ENCODE measurements at regions not wholly inside any gene's neighbourhood (a gene's known extent, or its start where the extent isn't known, plus 50 kb on each side); places are given as distances from the start of the nearest gene placed in this dataset.
"Not testable (repeated sequence)": the region's sequence is repeated elsewhere in the genome, so short reads cannot be mapped to it uniquely, and the experiment has no call there.

GRCh38 chr7:39833180-39833799 lies 116.8 kb upstream of the CDK13 start:
- H3K27me3 Mint-ChIP-seq: peaks cover 32 to 39% (median 34%) of the 10 kb centered on the region in 3 donors
- not testable (repeated sequence) for H3K27ac Mint-ChIP-seq, H3K4me1 Mint-ChIP-seq, H3K36me3 Mint-ChIP-seq, H3K9me3 Mint-ChIP-seq
- DNase-seq (peak; percentile 6), ATAC-seq (ENCODE audit: low read depth in 2 of 2) (peak; percentile 81 to 87)
- H3K4me3 Mint-ChIP-seq: peak overlapping the region in 6 of 8 donors; percentile 30 to 74 (median 60)

GRCh38 chr7:39833865-39834634 lies 116.0 kb upstream of the CDK13 start:
- not testable (repeated sequence) for DNase-seq; H3K9me3 Mint-ChIP-seq; ATAC-seq (ENCODE audit: low read depth in 2 of 2); H3K4me1 Mint-ChIP-seq; H3K36me3 Mint-ChIP-seq
- H3K4me3 Mint-ChIP-seq: peak overlapping the region; percentile 47 to 74 (median 58)
- H3K27ac Mint-ChIP-seq: peak overlapping the region in 1 of 6 donors; percentile 27
- H3K27me3 Mint-ChIP-seq: peaks cover 25 to 34% (median 32%) of the 10 kb centered on the region in 3 donors

GRCh38 chr7:39838326-39838725 lies 111.7 kb upstream of the CDK13 start:
- Mint-ChIP-seq H3K27me3 (peaks cover 31 to 48% (median 45%) of the 10 kb centered on the region in 3 donors), H3K9me3 (no peaks in the 10 kb centered on the region), H3K4me3 (no peak overlapping the region), H3K27ac (no peak overlapping the region), H3K4me1 (peaks cover 0 to 4% (median 0%) of the 10 kb centered on the region in 3 donors), H3K36me3 (no peaks in the 10 kb centered on the region)
- DNase-seq (no peak), ATAC-seq (ENCODE audit: low read depth in 2 of 2) (no peak)

GRCh38 chr7:39845006-39845405 lies 105.0 kb upstream of the CDK13 start:
- H3K27ac Mint-ChIP-seq: no peak overlapping the region
- no peaks in the 10 kb centered on the region for H3K9me3 Mint-ChIP-seq
- no peak for ATAC-seq (ENCODE audit: low read depth in 2 of 2)
- H3K4me3 Mint-ChIP-seq: no peak overlapping the region
- H3K36me3 Mint-ChIP-seq: no peaks in the 10 kb centered on the region
- H3K27me3 Mint-ChIP-seq: peaks cover 0 to 21% (median 9%) of the 10 kb centered on the region in 3 donors
- DNase-seq: no peak
- no peaks in the 10 kb centered on the region for H3K4me1 Mint-ChIP-seq

- Mint-ChIP-seq H3K4me3 (no peak overlapping the region), H3K9me3 (no peaks in the 10 kb centered on the region), H3K4me1 (no peaks in the 10 kb centered on the region), H3K27ac (no peak overlapping the region), H3K36me3 (no peaks in the 10 kb centered on the region), H3K27me3 (peaks cover 4 to 12% (median 7%) of the 10 kb centered on the region in 3 donors)
- DNase-seq: no peak
- no peak for ATAC-seq (ENCODE audit: low read depth in 2 of 2)
These were observed 102.8 kb upstream of the CDK13 start for GRCh38 chr7:39847227-39847626.

- H3K4me3 Mint-ChIP-seq: no peak overlapping the region
- H3K36me3 Mint-ChIP-seq: no peaks in the 10 kb centered on the region
- DNase-seq (no peak), ATAC-seq (ENCODE audit: low read depth in 2 of 2) (no peak)
- H3K27me3 Mint-ChIP-seq: peaks cover 11 to 22% (median 21%) of the 10 kb centered on the region in 3 donors
- no peak overlapping the region for H3K27ac Mint-ChIP-seq
- peaks cover 0 to 2% (median 0%) of the 10 kb centered on the region in 7 donors for H3K9me3 Mint-ChIP-seq
- H3K4me1 Mint-ChIP-seq: peaks cover 4 to 8% (median 6%) of the 10 kb centered on the region in 3 donors
These were observed 98.5 kb upstream of the CDK13 start for GRCh38 chr7:39851466-39852045.

GRCh38 chr7:39854616-39855324 lies 95.3 kb upstream of the CDK13 start:
- peak overlapping the region; percentile 22 to 94 (median 67) for H3K4me3 Mint-ChIP-seq
- peak overlapping the region in 1 of 6 donors; percentile 72 for H3K27ac Mint-ChIP-seq
- ATAC-seq (ENCODE audit: low read depth in 2 of 2): peak; percentile 100
- not testable (repeated sequence) for H3K36me3 Mint-ChIP-seq, H3K9me3 Mint-ChIP-seq, H3K4me1 Mint-ChIP-seq, DNase-seq
- peaks cover 20 to 22% (median 21%) of the 10 kb centered on the region in 3 donors for H3K27me3 Mint-ChIP-seq

- H3K27me3 Mint-ChIP-seq: peaks cover 20 to 22% (median 21%) of the 10 kb centered on the region in 3 donors
- H3K36me3 Mint-ChIP-seq: no peaks in the 10 kb centered on the region
- H3K4me3 Mint-ChIP-seq: peak overlapping the region; percentile 22 to 94 (median 67)
- peaks cover 0 to 2% (median 0%) of the 10 kb centered on the region in 7 donors for H3K9me3 Mint-ChIP-seq
- H3K27ac Mint-ChIP-seq: peak overlapping the region in 1 of 6 donors; percentile 72
- ATAC-seq (ENCODE audit: low read depth in 2 of 2): no peak
- H3K4me1 Mint-ChIP-seq: peaks cover 4 to 8% (median 6%) of the 10 kb centered on the region in 3 donors
- no peak for DNase-seq
These were observed 94.8 kb upstream of the CDK13 start for GRCh38 chr7:39855325-39855674.

- H3K36me3 Mint-ChIP-seq; H3K27ac Mint-ChIP-seq; ATAC-seq (ENCODE audit: low read depth in 2 of 2); DNase-seq; H3K4me3 Mint-ChIP-seq; H3K4me1 Mint-ChIP-seq; H3K9me3 Mint-ChIP-seq: not testable (repeated sequence)
- peaks cover 0 to 13% (median 5%) of the 10 kb centered on the region in 3 donors for H3K27me3 Mint-ChIP-seq
These were observed 86.3 kb upstream of the CDK13 start for GRCh38 chr7:39863675-39864322.

- ATAC-seq (ENCODE audit: low read depth in 2 of 2); H3K9me3 Mint-ChIP-seq; H3K4me3 Mint-ChIP-seq; DNase-seq; H3K4me1 Mint-ChIP-seq; H3K27me3 Mint-ChIP-seq; H3K27ac Mint-ChIP-seq; H3K36me3 Mint-ChIP-seq: not testable (repeated sequence)
These were observed 80.1 kb upstream of the CDK13 start for GRCh38 chr7:39869888-39870522.

- DNase-seq; H3K4me3 Mint-ChIP-seq; H3K9me3 Mint-ChIP-seq; ATAC-seq (ENCODE audit: low read depth in 2 of 2); H3K27ac Mint-ChIP-seq; H3K4me1 Mint-ChIP-seq; H3K36me3 Mint-ChIP-seq; H3K27me3 Mint-ChIP-seq: not testable (repeated sequence)
These were observed 78.4 kb upstream of the CDK13 start for GRCh38 chr7:39871610-39872009.

GRCh38 chr7:39880556-39880955 lies 69.5 kb upstream of the CDK13 start:
- Mint-ChIP-seq H3K4me3 (peak overlapping the region in 1 of 8 donors; percentile 29), H3K9me3 (peaks cover 0 to 22% (median 14%) of the 10 kb centered on the region in 7 donors), H3K27ac (peak overlapping the region in 1 of 6 donors; percentile 44), H3K36me3 (peaks cover 0 to 14% of the 10 kb centered on the region in 2 donors), H3K27me3 (peaks cover 0 to 18% (median 13%) of the 10 kb centered on the region in 3 donors), H3K4me1 (no peaks in the 10 kb centered on the region)
- ATAC-seq (ENCODE audit: low read depth in 2 of 2): no peak
- no peak for DNase-seq

All from naive B cell (primary cell).